SU-DHL-6 (cell line): ENCODE measurements at regions not wholly inside any gene's neighbourhood (a gene's known extent, or its start where the extent isn't known, plus 50 kb on each side); places are given as distances from the start of the nearest gene placed in this dataset.

Experiments
- H2AFZ ChIP-seq: fragments of 200-600 bp; sonication (generic); 2 replicates; pipeline ENCODE4 v1.6.1; 2014; ENCODE audit warnings: low read depth, mild to moderate bottlenecking, moderate library complexity, mixed read lengths, antibody characterized with exemption, low read length; ENCODE audit not compliant: severe bottlenecking
- H3F3A ChIP-seq: fragments of 200-600 bp; shearing (Covaris generic); 2 replicates; pipeline ENCODE4 v1.6.0; 2016; ENCODE audit warnings: antibody characterized with exemption, mild to moderate bottlenecking; ENCODE audit not compliant: insufficient read depth
- H3K27ac ChIP-seq: fragments of 200-600 bp; sonication (generic); 2 replicates; pipeline ENCODE4 v1.5.1; 2016; ENCODE audit warnings: low read depth, mild to moderate bottlenecking, low read length, moderate library complexity, mixed read lengths
- H3K27me3 ChIP-seq: fragments of 200-600 bp; sonication (generic), shearing (Covaris generic); 2 replicates; pipeline ENCODE4 v1.6.0; 2014; ENCODE audit warnings: mild to moderate bottlenecking, low read length
- H3K36me3 ChIP-seq: fragments of 200-600 bp; sonication (generic); 2 replicates; pipeline ENCODE4 v1.6.1; 2014; ENCODE audit warnings: mild to moderate bottlenecking, low read length, mixed read lengths
- H3K4me2 ChIP-seq: fragments of 300-600, 200-600 bp; shearing (Covaris generic), sonication (generic); 2 replicates; pipeline ENCODE4 v1.6.0; 2014; ENCODE audit warnings: low read length, low read depth, mild to moderate bottlenecking; ENCODE audit not compliant: poor library complexity, severe bottlenecking
- H3K4me3 ChIP-seq: fragments of 200-600 bp; sonication (generic); 2 replicates; pipeline ENCODE4 v1.5.1; 2014; ENCODE audit warnings: antibody characterized with exemption, low read length, mild to moderate bottlenecking, mixed read lengths; ENCODE audit not compliant: insufficient read depth, poor library complexity, severe bottlenecking
- H3K79me2 ChIP-seq: fragments of 200-600 bp; sonication (generic); 2 replicates; pipeline ENCODE4 v1.6.1; 2014; ENCODE audit warnings: mild to moderate bottlenecking, low read length, moderate library complexity; ENCODE audit not compliant: insufficient read depth
- H3K9ac ChIP-seq: fragments of 200-600 bp; sonication (generic); 2 replicates; pipeline ENCODE4 v1.7.0; 2014; ENCODE audit warnings: mild to moderate bottlenecking, low read length
- H3K9me2 ChIP-seq: fragments of 200-600 bp; sonication (generic); replicated peaks from 2 replicates; pipeline ENCODE4 v1.6.1; 2014; ENCODE audit warnings: low read length; ENCODE audit not compliant: insufficient read depth
- H3K9me3 ChIP-seq: fragments of 200-600 bp; sonication (generic); 2 replicates; pipeline ENCODE4 v1.6.1; 2014; ENCODE audit warnings: low read length, mixed read lengths; ENCODE audit not compliant: insufficient read depth
- H4K20me1 ChIP-seq: fragments of 200-600 bp; sonication (generic); 2 replicates; pipeline ENCODE4 v1.6.1; 2014; ENCODE audit warnings: low read depth, mild to moderate bottlenecking, antibody characterized with exemption, low read length, moderate library complexity, mixed read lengths
- EZH2phosphoT487 ChIP-seq: fragments of 200-600 bp; sonication (generic), shearing (Covaris generic); conservative IDR thresholded peaks from 2 replicates; pipeline ENCODE4 v1.6.1; 2018; ENCODE audit warnings: mild to moderate bottlenecking, antibody characterized with exemption, low read length, moderate library complexity, mixed read lengths
- TF ChIP-seq, protein P1 (sequence below): fragments of 200-600 bp; sonication (generic); IDR thresholded peaks from one replicate; pipeline ENCODE4 v1.5.1; 2017; ENCODE audit warnings: antibody characterized with exemption, mild to moderate bottlenecking, low read length, moderate library complexity; ENCODE audit not compliant: insufficient read depth, poor library complexity, severe bottlenecking

DNA sequence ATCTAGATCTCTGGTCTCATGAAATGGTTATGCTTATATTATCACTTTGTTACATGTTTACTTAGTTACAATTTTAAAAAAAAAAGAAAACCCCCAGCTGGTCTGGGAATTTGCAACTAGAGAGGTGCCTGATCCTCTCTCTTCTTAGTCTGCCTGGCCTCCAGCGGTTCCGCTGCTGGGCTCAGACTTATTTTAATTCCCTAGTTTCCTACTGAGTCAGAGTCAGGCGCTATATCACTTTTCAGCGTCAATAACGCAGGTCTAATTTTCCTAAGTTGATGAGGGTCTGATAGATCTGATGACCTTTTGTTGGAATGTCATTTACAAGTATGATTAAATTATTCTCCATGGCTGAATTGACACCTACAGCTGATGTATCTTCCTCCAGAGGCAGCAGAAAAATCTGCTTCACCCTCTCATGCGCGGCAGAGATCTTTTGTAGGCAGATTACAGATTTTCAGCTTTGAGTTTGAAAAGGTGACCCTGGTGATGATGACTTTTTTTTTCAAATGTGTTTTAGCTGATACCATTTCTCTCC lies 391.0 kb downstream of the CBLN4 start:
- H3K4me2 ChIP-seq: no peak overlapping the region
- no peak overlapping the region for H2AFZ ChIP-seq
- H3K9ac ChIP-seq: no peak overlapping the region
- H3K9me2 ChIP-seq: no peaks in the 10 kb centered on the region
- no peaks in the 10 kb centered on the region for H3K27me3 ChIP-seq
- H3K36me3 ChIP-seq: no peaks in the 10 kb centered on the region
- H3K4me3 ChIP-seq: no peak overlapping the region
- H3K79me2 ChIP-seq: no peaks in the 10 kb centered on the region
- no peaks in the 10 kb centered on the region for H3F3A ChIP-seq
- TF ChIP-seq, protein P1, sequence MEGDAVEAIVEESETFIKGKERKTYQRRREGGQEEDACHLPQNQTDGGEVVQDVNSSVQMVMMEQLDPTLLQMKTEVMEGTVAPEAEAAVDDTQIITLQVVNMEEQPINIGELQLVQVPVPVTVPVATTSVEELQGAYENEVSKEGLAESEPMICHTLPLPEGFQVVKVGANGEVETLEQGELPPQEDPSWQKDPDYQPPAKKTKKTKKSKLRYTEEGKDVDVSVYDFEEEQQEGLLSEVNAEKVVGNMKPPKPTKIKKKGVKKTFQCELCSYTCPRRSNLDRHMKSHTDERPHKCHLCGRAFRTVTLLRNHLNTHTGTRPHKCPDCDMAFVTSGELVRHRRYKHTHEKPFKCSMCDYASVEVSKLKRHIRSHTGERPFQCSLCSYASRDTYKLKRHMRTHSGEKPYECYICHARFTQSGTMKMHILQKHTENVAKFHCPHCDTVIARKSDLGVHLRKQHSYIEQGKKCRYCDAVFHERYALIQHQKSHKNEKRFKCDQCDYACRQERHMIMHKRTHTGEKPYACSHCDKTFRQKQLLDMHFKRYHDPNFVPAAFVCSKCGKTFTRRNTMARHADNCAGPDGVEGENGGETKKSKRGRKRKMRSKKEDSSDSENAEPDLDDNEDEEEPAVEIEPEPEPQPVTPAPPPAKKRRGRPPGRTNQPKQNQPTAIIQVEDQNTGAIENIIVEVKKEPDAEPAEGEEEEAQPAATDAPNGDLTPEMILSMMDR: no peak
- TF ChIP-seq EZH2phosphoT487: no peak
- no peaks in the 10 kb centered on the region for H4K20me1 ChIP-seq
- H3K9me3 ChIP-seq: no peaks in the 10 kb centered on the region
- no peak overlapping the region for H3K27ac ChIP-seq

DNA sequence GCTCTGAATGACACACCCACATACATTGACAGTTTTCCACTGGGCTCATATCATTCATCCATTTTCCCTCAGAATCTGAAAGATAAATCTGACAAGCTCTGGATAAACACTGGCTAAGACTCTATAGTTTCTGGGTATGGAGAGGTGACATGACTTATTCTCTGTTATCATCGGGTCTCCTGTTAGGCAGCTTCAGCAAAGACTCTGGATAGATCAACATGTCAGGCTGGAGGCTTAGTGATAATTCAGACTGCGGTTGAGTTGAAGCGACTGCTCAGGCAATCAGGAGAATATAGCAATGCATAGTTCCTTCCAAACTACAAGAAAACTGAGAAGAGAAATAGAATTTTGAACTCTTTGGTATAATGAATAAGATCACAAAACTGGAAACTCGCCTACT lies 394.6 kb downstream of the CBLN4 start:
- no peaks in the 10 kb centered on the region for H4K20me1 ChIP-seq
- no peaks in the 10 kb centered on the region for H3K36me3 ChIP-seq
- H3K9me3 ChIP-seq: no peaks in the 10 kb centered on the region
- no peaks in the 10 kb centered on the region for H3K9me2 ChIP-seq
- no peak overlapping the region for H3K27ac ChIP-seq
- H3K27me3 ChIP-seq: no peaks in the 10 kb centered on the region
- H2AFZ ChIP-seq: no peak overlapping the region
- TF ChIP-seq, protein P1: no peak
- TF ChIP-seq EZH2phosphoT487: no peak
- H3K4me2 ChIP-seq: no peak overlapping the region
- no peaks in the 10 kb centered on the region for H3K79me2 ChIP-seq
- H3K4me3 ChIP-seq: no peak overlapping the region
- no peaks in the 10 kb centered on the region for H3F3A ChIP-seq
- no peak overlapping the region for H3K9ac ChIP-seq

DNA sequence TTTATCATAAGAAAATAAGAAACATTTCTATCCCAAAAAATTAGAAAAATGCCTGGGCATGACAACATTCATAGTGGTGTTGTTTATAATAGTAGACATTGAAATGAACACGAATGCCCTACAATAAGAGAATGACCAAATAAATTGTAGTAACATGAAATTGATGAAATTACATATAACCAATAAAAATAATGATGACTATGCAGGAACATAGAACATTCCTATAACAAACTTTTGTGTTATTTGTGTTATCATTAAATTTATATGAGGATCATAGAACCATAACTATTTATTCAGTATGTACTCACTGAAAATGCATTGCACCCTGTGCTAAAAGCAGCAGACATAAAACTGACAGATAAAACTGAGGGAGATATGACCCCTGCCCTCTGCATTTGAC lies 399.7 kb downstream of the CBLN4 start:
- Histone ChIP-seq H2AFZ (no peak overlapping the region), H3K4me3 (no peak overlapping the region), H4K20me1 (no peaks in the 10 kb centered on the region), H3K9ac (no peak overlapping the region), H3K36me3 (no peaks in the 10 kb centered on the region), H3K9me2 (no peaks in the 10 kb centered on the region), H3K4me2 (no peak overlapping the region), H3K9me3 (no peaks in the 10 kb centered on the region), H3K27me3 (no peaks in the 10 kb centered on the region), H3K79me2 (no peaks in the 10 kb centered on the region), H3F3A (no peaks in the 10 kb centered on the region), H3K27ac (no peak overlapping the region)
- TF ChIP-seq, protein P1: no peak
- no peak for TF ChIP-seq EZH2phosphoT487
